HepG2 (cell line): ENCODE measurements at regions not wholly inside any gene's neighbourhood (a gene's known extent, or its start where the extent isn't known, plus 50 kb on each side); places are given as distances from the start of the nearest gene placed in this dataset.
A peak's percentile ranks its signal among the peaks of the same experiment; 100 is the strongest.

Experiments
- ATAC-seq: fragments of 200-7000 bp; cut with Tn5 transposase; 3 replicates; pipeline ENCODE4 v1.9.1; 2020; ENCODE audit warnings: mild to moderate bottlenecking, moderate library complexity
- BruUV-seq: library from RNA; stranded (reverse); fragments of 400-500 nt; replicated peaks from 2 replicates; lab custom pipeline; 2021; lab: Mats Ljungman, UMichigan
- CTCF ChIA-PET: fragments of 300-600 bp; formaldehyde crosslinking; extraction: SDS; loops from one replicate; lab custom pipeline; 2021; ENCODE audit warnings: low total read pairs, inconsistent platforms, low intra/inter-chr PET ratio; lab: Yijun Ruan, JAX
- POLR2A ChIA-PET: fragments of 350-600 bp; sonication (Branson Sonifier 250); formaldehyde crosslinking; loops from one replicate; lab custom pipeline; 2020; ENCODE audit warnings: antibody characterized with exemption, inconsistent platforms; lab: Yijun Ruan, JAX
- DNase-seq: peaks from one replicate; pipeline ENCODE4 v3.0.0-alpha.2; 2015; ENCODE audit warnings: low spot score
- FAIRE-seq: peaks from 3 replicates; lab custom pipeline; 2011; peaks lifted over from hg19 to GRCh38; lab: Jason Lieb, UNC
- H2AFZ ChIP-seq: one replicate; pipeline ENCODE4 v1.6.1; 2011; ENCODE audit warnings: low read length, inconsistent platforms
- H3K27ac ChIP-seq: fragments of 300-600 bp; 3 replicates; pipeline ENCODE4 v1.8.0; 2011; ENCODE audit warnings: mixed run types, mild to moderate bottlenecking, mixed read lengths, low read length, inconsistent platforms; ENCODE audit not compliant: insufficient read depth; ENCODE audit errors: extremely low read length
- H3K27me3 ChIP-seq, 2 experiments: fragments of 200-600 bp in 1 of 2; 2 replicates in 1 of 2; 3 replicates in 1 of 2; pipeline versions ENCODE4 v1.6.0 to v1.8.0; 2011; ENCODE audit warnings: low read length in 2 of 2, mild to moderate bottlenecking in 2 of 2, moderate library complexity in 2 of 2, inconsistent platforms in 1 of 2; ENCODE audit not compliant: insufficient read depth in 2 of 2, control insufficient read depth in 1 of 2
- H3K36me3 ChIP-seq, 2 experiments: fragments of 200-600 bp in 1 of 2; replicated peaks in 1 of 2; 2 replicates in 1 of 2; 3 replicates in 1 of 2; pipeline versions ENCODE4 v1.5.1 to v1.8.0; 2011; ENCODE audit warnings: low read length in 2 of 2, inconsistent platforms in 1 of 2; ENCODE audit not compliant: insufficient read depth in 2 of 2, control insufficient read depth in 1 of 2
- H3K4me1 ChIP-seq: 2 replicates; pipeline ENCODE4 v1.5.1; 2012; ENCODE audit warnings: low read length, inconsistent platforms; ENCODE audit not compliant: insufficient read depth
- H3K4me2 ChIP-seq: 2 replicates; pipeline ENCODE4 v1.6.0; 2011; ENCODE audit warnings: low read depth, low read length, inconsistent platforms
- H3K4me3 ChIP-seq, 3 experiments: fragments of 200-600 bp in 1 of 3; sonication (generic), shearing (Covaris generic) in 1 of 3; replicated peaks in 1 of 3; 2 replicates each; pipeline ENCODE4 v1.5.1; 2011 to 2016; ENCODE audit warnings: low read length in 3 of 3, inconsistent platforms in 2 of 3, low read depth in 2 of 3, mild to moderate bottlenecking in 2 of 3, control low read depth in 1 of 3, mixed read lengths in 1 of 3; ENCODE audit not compliant: insufficient read depth in 1 of 3
- H3K79me2 ChIP-seq: one replicate; pipeline ENCODE4 v1.6.1; 2011; ENCODE audit warnings: low read length, inconsistent platforms; ENCODE audit not compliant: insufficient read depth
- H3K9ac ChIP-seq: 2 replicates; pipeline ENCODE4 v1.6.0; 2011; ENCODE audit warnings: mild to moderate bottlenecking, low read depth, low read length, inconsistent platforms; ENCODE audit not compliant: insufficient read depth
- H3K9me3 ChIP-seq: 2 replicates; pipeline ENCODE4 v1.5.1; 2012; ENCODE audit warnings: mild to moderate bottlenecking, low read length
- H4K20me1 ChIP-seq: 2 replicates; pipeline ENCODE4 v1.6.0; 2011; ENCODE audit warnings: inconsistent platforms, mild to moderate bottlenecking, low read length, moderate library complexity; ENCODE audit not compliant: insufficient read depth
- ISX ChIP-seq: sonication (generic); formaldehyde crosslinking; conservative IDR thresholded peaks from 2 replicates; pipeline ENCODE4 v1.5.0; 2020; ENCODE audit warnings: missing genetic modification reagents
- RARA ChIP-seq: IDR thresholded peaks from 2 replicates; pipeline ENCODE4 v1.6.1; 2016; ENCODE audit warnings: missing genetic modification reagents, missing compliant biosample characterization
- ZNF562 ChIP-seq: sonication (generic); formaldehyde crosslinking; IDR thresholded peaks from 2 replicates; pipeline ENCODE4 v1.8.0; 2022; ENCODE audit warnings: missing genetic modification reagents, borderline replicate concordance
- ZNF737 ChIP-seq: sonication (generic); formaldehyde crosslinking; IDR thresholded peaks from 2 replicates; pipeline ENCODE4 v1.5.0; 2020; ENCODE audit warnings: missing genetic modification reagents, mild to moderate bottlenecking, borderline replicate concordance
- ZNF747 ChIP-seq: sonication (generic); formaldehyde crosslinking; IDR thresholded peaks from 2 replicates; pipeline ENCODE4 v1.8.1; 2023; ENCODE audit warnings: missing genetic modification reagents, mild to moderate bottlenecking, borderline replicate concordance
- whole genome bisulfite sequencing: methylation state at CpG from one replicate; pipeline ENCODE4 v1.1.6; 2017; ENCODE audit warnings: low lambda C conversion rate; 5-methylcytosine and 5-hydroxymethylcytosine counted together
- in situ Hi-C: cut with HindIII; loops from 2 replicates; pipeline ENCODE4 v1.10.0; 2017; ENCODE audit warnings: low pct_unique_long_range_greater_than_20kb; ENCODE audit not compliant: extremely low pct_ligation_motif_present
- intact Hi-C: fragments of 100-400 bp; cut with micrococcal nuclease; formaldehyde crosslinking; loops from one replicate; pipeline ENCODE4 v1.10.0; 2022; ENCODE audit not compliant: unreplicated experiment
- TF ChIP-seq, protein P1 (sequence below): sonication (generic); formaldehyde crosslinking; IDR thresholded peaks from 2 replicates; pipeline ENCODE4 v1.4.0; 2020; ENCODE audit warnings: missing genetic modification reagents, mild to moderate bottlenecking, borderline replicate concordance
- TF ChIP-seq, protein P2 (sequence below): IDR thresholded peaks from 2 replicates; pipeline ENCODE4 v1.6.1; 2016; ENCODE audit warnings: missing compliant biosample characterization, missing genetic modification reagents, borderline replicate concordance
- TF ChIP-seq, protein P3 (sequence below): sonication (generic); formaldehyde crosslinking; IDR thresholded peaks from 2 replicates; pipeline ENCODE4 v1.5.0; 2020; ENCODE audit warnings: mild to moderate bottlenecking, missing genetic modification reagents, moderate library complexity
- TF ChIP-seq, protein P4 (sequence below): sonication (generic); formaldehyde crosslinking; IDR thresholded peaks from 2 replicates; pipeline ENCODE4 v1.8.1; 2023; ENCODE audit warnings: mild to moderate bottlenecking, missing genetic modification reagents

DNA sequence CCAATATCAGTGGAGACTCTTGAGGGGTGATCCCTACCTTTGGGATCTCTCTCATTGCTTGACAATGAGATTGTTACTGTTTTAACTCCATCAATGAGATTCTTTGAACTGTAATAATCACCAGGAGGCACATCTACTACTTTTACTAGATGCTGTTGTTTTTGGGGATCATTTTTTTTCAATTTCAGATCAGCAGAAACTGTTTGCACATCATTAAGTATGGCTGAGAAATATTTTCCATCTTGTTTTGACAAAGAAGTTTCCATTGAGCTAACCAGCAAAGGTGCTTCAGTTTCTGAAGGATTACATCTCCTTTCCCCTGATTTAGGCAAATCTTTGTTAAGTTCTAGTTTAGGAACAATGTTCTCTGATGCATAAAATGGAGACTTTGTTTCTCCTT is 54.8 kb upstream of the SLC4A10 start (continued):
- TF ChIP-seq ZNF737 (CRISPR knock-in tag) (no peak), ZNF747 (CRISPR knock-in tag) (no peak), RARA (no peak), ZNF562 (CRISPR knock-in tag) (no peak), ISX (CRISPR knock-in tag) (no peak)
- TF ChIP-seq, all 625 proteins: peak for 0

DNA sequence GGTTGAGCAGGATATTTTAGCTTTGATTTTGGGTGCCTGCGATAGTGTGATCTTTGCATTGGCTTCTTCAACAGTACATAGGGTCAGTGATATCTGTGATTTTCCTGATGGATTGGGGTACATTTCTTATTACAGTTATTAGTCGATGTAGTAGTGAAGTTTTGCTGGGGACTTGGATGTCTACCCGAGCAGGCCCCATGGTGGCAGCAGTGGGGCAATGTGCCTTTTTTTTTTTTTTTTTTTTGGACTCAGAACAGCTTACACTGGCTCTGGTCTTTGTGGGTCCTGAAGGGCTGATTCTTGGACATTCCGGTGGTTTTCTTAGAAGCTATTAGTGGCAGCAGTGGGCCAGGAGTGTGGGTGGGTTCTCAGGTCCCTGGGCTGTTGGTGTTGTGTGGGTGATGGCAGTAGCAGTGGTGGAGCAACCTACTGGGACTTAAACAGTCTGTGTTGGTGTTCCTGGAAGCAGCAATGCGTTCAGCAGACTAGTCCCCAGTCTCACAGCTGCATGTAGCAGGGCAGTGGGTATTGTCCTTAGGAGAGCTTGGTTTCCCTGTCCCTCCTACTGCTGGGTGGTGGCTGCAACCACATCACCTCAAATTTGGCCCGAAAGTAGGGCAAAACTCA is 53.7 kb upstream of the SLC4A10 start:
- H3K79me2 ChIP-seq = no peaks in the 10 kb centered on the region
- ChIA-PET CTCF (no interaction called here), POLR2A (no interaction called here)
- TF ChIP-seq, protein P1, sequence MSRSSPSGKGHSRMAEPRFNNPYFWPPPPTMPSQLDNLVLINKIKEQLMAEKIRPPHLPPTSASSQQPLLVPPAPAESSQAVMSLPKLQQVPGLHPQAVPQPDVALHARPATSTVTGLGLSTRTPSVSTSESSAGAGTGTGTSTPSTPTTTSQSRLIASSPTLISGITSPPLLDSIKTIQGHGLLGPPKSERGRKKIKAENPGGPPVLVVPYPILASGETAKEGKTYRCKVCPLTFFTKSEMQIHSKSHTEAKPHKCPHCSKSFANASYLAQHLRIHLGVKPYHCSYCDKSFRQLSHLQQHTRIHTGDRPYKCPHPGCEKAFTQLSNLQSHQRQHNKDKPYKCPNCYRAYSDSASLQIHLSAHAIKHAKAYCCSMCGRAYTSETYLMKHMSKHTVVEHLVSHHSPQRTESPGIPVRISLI (CRISPR knock-in tag) = peak; percentile 93
- TF ChIP-seq, protein P2, sequence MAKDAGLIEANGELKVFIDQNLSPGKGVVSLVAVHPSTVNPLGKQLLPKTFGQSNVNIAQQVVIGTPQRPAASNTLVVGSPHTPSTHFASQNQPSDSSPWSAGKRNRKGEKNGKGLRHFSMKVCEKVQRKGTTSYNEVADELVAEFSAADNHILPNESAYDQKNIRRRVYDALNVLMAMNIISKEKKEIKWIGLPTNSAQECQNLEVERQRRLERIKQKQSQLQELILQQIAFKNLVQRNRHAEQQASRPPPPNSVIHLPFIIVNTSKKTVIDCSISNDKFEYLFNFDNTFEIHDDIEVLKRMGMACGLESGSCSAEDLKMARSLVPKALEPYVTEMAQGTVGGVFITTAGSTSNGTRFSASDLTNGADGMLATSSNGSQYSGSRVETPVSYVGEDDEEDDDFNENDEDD (CRISPR knock-in tag) = no peak
- TF ChIP-seq, protein P3, sequence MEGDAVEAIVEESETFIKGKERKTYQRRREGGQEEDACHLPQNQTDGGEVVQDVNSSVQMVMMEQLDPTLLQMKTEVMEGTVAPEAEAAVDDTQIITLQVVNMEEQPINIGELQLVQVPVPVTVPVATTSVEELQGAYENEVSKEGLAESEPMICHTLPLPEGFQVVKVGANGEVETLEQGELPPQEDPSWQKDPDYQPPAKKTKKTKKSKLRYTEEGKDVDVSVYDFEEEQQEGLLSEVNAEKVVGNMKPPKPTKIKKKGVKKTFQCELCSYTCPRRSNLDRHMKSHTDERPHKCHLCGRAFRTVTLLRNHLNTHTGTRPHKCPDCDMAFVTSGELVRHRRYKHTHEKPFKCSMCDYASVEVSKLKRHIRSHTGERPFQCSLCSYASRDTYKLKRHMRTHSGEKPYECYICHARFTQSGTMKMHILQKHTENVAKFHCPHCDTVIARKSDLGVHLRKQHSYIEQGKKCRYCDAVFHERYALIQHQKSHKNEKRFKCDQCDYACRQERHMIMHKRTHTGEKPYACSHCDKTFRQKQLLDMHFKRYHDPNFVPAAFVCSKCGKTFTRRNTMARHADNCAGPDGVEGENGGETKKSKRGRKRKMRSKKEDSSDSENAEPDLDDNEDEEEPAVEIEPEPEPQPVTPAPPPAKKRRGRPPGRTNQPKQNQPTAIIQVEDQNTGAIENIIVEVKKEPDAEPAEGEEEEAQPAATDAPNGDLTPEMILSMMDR (CRISPR knock-in tag) = peak; percentile 31
- TF ChIP-seq, protein P4, sequence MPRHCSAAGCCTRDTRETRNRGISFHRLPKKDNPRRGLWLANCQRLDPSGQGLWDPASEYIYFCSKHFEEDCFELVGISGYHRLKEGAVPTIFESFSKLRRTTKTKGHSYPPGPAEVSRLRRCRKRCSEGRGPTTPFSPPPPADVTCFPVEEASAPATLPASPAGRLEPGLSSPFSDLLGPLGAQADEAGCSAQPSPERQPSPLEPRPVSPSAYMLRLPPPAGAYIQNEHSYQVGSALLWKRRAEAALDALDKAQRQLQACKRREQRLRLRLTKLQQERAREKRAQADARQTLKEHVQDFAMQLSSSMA (CRISPR knock-in tag) = no peak
- no peak overlapping the region for H3K9ac ChIP-seq
- H3K4me1 ChIP-seq = no peaks in the 10 kb centered on the region
- intact Hi-C loops = no loop called here
- no peak overlapping the region for H3K27ac ChIP-seq
- in situ Hi-C loops = loop anchor here (25.0 kb wide), 1 partner anchor 308 kb away; no protein-coding TSS in a partner anchor
- FAIRE-seq (no peak), ATAC-seq (peak; percentile 89), DNase-seq (peak; percentile 10)
- H3K36me3 ChIP-seq = no peaks in the 10 kb centered on the region
- 3% methylated on average over 5 of the region's 6 CpGs for WGBS
- H3K4me3 ChIP-seq = no peak overlapping the region
- H2AFZ ChIP-seq = no peak overlapping the region
- H3K27me3 ChIP-seq = no peaks in the 10 kb centered on the region
- no peaks in the 10 kb centered on the region for H3K9me3 ChIP-seq
- H4K20me1 ChIP-seq = no peaks in the 10 kb centered on the region
- no TSS peak for BruUV-seq
- H3K4me2 ChIP-seq = no peak overlapping the region
